AG04449 (cell line): ENCODE measurements at regions not wholly inside any gene's neighbourhood (a gene's known extent, or its start where the extent isn't known, plus 50 kb on each side); places are given as distances from the start of the nearest gene placed in this dataset.

Experiments
- CTCF ChIA-PET: fragments of 350-600 bp; formaldehyde crosslinking; extraction: SDS; loops from one replicate; lab custom pipeline; 2021; ENCODE audit warnings: antibody characterized with exemption; lab: Yijun Ruan, JAX
- POLR2A ChIA-PET: fragments of 400-600, 350-600 bp; formaldehyde crosslinking; extraction: SDS; loops from one replicate; lab custom pipeline; 2020; ENCODE audit warnings: antibody characterized with exemption, inconsistent platforms; lab: Yijun Ruan, JAX
- DNase-seq: peaks from one replicate; pipeline ENCODE4 v3.0.0-alpha.2; 2010; ENCODE audit warnings: low read depth, low spot score
- H3K4me3 ChIP-seq: 2 replicates; pipeline ENCODE4 v1.5.1; 2011; ENCODE audit warnings: low read depth, mild to moderate bottlenecking, control low read depth, low read length
- CTCF ChIP-seq: IDR thresholded peaks from one replicate; pipeline ENCODE4 v1.5.1; 2011; ENCODE audit warnings: mild to moderate bottlenecking, moderate library complexity, low read length, control low read depth, inconsistent platforms; ENCODE audit not compliant: insufficient read depth; ENCODE audit errors: missing control alignments

GRCh38 chr5:145068721-145069120 lies 766.4 kb downstream of the PRELID2 start:
- no peak for DNase-seq
- H3K4me3 ChIP-seq, result no peak overlapping the region
- TF ChIP-seq CTCF, result no peak
- ChIA-PET CTCF (no interaction called here), POLR2A (no interaction called here)

- CTCF ChIA-PET, result no interaction called here
- no peak for TF ChIP-seq CTCF
- peak; percentile 16 for DNase-seq
- POLR2A ChIA-PET, result no interaction called here
- H3K4me3 ChIP-seq, result no peak overlapping the region
Observed at GRCh38 chr5:145062280-145063062, 772.7 kb downstream of the PRELID2 start.

GRCh38 chr5:145056800-145057199 lies 778.3 kb downstream of the PRELID2 start:
- TF ChIP-seq CTCF, result no peak
- H3K4me3 ChIP-seq, result no peak overlapping the region
- no peak for DNase-seq
- ChIA-PET POLR2A (no interaction called here), CTCF (no interaction called here)

GRCh38 chr5:145050181-145050580 lies 785.0 kb downstream of the PRELID2 start:
- no peak for DNase-seq
- TF ChIP-seq CTCF, result no peak
- POLR2A ChIA-PET, result no interaction called here
- H3K4me3 ChIP-seq, result no peak overlapping the region
- CTCF ChIA-PET, result no interaction called here

- CTCF ChIA-PET, result no interaction called here
Observed at GRCh38 chr5:145044970-145045369, 790.2 kb downstream of the PRELID2 start.

GRCh38 chr5:145028626-145029025 lies 806.5 kb downstream of the PRELID2 start:
- POLR2A ChIA-PET, result no interaction called here
- CTCF ChIA-PET, result no interaction called here
- no peak for DNase-seq
- no peak for TF ChIP-seq CTCF
- no peak overlapping the region for H3K4me3 ChIP-seq

More at GRCh38 chr5:145044970-145045369, 790.2 kb downstream of the PRELID2 start:
- no peak overlapping the region for H3K4me3 ChIP-seq
- no peak for DNase-seq
- POLR2A ChIA-PET, result no interaction called here
- no peak for TF ChIP-seq CTCF
